GM21360 (cell line): ENCODE measurements at regions not wholly inside any gene's neighbourhood (a gene's known extent, or its start where the extent isn't known, plus 50 kb on each side); places are given as distances from the start of the nearest gene placed in this dataset.
"Not testable (repeated sequence)": the region's sequence is repeated elsewhere in the genome, so short reads cannot be mapped to it uniquely, and the experiment has no call there.

Experiments
- ATAC-seq: cut with Tn5 transposase; IDR thresholded peaks from one replicate; pipeline ENCODE4 v1.9.1; 2021; ENCODE audit warnings: mild to moderate bottlenecking, moderate library complexity; ENCODE audit not compliant: unreplicated experiment

DNA sequence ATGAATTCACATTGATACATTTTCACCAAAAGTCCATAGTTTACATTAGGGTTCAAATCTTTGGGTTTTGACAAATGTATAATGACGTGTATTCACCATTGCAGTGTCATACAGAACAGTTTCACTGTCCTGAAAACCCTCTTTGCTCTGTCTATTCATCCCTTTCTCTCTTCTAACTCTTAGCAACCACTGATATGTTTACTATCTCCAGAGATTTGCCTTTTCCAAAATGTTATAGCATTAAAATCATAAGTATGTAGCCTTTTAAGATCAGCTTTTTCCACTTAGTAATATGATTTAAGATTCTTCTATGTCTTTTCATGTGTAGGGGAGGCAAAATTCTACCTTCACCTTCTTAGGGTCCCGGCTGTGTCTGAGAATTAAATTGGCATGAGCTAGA, 203.8 kb downstream of the TPRG1 start:
- no peak for ATAC-seq

DNA sequence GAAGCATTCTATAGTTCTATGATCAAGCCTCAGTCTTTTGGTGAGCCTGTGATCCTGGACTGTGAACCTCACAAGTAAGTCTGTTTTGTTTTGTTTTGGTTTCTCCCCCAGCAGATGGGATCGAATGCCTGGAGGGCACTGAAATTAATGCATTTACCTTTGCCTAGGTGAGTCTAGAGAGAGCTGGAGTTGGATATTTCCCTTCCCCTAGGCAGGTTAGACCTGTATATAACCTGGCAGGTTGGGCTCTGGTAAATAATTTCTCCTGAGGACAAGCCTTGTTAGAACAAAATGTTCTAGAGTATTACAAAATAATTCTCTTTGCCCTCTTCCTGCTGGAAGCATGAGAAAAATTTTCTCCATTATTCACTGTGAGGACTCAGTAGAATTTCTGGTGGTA, 211.9 kb downstream of the TPRG1 start:
- ATAC-seq: no peak

DNA sequence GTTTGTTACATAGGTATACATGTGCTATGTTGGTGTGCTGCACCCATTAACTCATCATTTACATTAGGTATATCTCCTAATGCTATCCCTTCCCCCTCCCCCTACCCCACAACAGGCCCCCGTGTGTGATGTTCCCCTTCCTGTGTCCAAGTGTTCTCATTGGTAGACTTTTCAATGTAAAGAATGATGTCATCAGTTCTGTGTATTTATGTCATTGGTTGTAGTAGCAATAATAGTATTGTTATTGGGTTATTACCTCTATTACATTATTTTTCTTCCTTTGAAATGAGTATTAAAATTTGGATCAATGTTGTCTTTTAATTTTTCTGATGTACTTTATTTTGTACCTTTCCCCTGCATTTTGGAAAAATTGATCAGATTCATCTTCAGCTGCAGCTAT, 214.1 kb downstream of the TPRG1 start:
- ATAC-seq: not testable (repeated sequence)

DNA sequence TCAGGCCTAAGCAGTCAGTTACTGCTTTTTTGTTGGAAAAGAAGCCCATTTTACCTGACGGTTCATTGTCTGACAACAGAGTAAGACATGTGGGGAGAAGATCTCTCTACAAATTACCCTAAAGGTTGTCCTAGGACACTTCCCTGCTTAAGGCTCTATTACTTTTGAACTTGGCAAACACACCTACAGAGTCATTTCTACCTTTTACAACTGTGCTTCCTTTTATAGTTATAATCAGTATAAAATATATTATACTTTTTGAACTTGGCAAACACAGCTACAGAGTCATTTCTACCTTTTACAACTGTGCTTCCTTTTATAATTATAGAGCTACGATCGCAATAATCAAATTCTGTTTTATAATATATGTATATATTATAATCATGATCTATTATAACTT, 215.0 kb downstream of the TPRG1 start:
- no peak for ATAC-seq

DNA sequence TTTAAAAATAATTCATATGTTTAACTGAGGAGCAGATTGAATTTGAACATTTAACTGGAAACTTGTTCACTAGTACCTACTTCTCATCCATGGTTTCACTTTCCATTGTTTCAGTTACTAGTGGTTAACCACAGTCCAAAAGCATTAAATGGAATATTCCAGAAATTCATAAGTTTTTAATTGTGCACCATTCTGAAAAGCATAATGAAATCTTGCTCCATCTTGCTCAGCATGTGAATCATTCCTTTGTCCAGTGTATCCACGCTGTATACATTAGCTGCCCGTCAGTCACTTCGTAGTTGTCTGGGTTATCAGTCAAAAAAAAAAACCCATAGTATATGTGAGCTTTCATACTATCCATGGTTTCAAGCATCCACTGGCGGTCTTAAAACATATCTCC, 217.6 kb downstream of the TPRG1 start:
- ATAC-seq: no peak

DNA sequence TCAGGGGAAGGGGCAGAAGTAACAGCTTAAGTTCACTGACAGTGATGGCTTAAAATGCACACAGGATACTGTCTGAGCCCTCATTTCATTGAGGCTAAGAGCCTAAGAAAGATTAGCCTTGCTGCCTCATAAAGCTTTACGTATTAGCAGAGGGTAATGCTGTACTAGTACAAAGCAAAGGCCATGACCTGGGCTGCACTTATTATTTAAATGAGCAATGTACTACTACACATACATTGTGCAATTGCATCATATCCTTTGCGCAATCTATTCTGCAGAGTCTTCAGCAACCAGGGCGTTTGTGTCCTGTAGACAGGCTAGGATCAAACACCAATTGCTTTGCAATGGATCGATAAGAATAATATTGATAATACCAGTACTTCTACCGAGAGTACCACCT, 221.8 kb downstream of the TPRG1 start:
- no peak for ATAC-seq

DNA sequence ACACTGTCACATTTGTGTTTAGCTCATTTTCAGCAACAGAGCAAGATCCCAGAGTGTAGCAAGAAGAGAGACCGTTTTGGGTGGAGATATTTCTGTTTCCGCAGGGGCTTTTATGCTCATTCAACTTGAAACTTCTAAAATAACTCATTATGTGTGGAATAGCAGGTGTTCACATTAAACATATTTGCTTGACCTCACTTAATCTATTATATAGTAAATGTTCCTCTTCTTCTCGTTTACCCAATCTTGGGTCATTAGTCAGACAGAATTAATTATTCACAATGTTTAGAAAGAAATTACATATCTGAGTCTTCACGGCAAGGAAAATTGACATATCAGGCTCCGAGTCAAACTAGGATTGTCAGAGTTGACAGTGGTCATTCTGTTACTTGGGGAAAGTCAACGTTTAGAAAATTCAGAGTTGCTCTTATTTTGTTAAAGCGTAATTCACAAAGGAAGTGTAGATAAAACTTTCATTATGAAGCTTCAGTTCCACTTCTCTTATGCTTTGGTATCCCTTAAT, 222.9 kb downstream of the TPRG1 start:
- peak; percentile 89 for ATAC-seq

DNA sequence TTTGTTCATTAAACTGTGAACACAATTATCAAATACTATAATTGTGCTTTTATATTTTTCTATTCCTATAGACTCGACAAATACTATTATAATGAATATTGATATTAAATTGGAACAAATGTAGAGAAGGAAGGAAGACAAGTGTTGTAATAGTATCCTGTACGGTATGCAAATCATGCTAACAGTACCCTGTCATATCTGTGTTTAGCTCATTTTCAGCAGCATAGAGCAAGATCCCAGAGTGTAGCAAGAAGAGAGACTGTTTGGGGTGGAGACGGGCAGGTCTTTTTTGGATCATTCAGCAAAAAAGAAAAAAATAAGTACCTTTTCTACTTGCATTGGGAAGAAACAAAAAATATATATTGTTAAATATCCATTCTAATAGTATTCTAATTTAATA, 224.1 kb downstream of the TPRG1 start:
- ATAC-seq: no peak

DNA sequence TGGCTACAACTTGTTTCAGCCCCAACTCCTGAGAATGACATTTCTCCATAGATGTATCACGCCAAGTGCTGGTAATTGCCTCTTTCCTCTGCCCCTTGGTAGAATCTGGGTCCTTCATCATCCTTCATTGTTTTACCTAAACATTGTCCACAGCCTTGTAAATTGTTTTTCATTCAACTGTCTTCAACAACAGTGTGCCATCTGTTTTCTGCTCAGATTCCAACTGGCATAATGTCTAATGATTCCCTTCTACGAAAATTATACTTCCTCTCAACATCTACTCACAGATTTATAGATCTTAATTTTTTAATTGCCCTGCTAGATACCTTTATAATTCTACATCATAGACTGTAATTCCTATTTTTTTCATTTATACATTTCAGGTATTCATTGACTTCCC, 226.9 kb downstream of the TPRG1 start:
- ATAC-seq: no peak

DNA sequence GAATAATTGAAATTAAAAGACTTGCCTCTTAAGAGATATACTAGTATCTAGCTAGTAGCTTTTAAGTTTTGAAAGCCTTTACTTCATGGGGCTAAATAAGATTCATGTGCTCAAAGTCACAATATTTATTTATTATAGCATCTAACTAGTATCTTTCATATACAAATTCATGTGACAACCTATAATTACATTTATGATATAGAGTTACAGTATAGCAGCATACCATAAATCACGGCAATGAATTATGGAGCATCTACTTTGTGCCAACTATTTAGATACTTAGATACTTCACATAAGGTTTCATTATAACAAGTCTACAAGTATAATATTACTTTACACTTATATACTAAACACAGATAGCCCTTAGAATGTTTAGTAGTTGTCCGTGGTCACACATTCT, 229.4 kb downstream of the TPRG1 start:
- no peak for ATAC-seq

DNA sequence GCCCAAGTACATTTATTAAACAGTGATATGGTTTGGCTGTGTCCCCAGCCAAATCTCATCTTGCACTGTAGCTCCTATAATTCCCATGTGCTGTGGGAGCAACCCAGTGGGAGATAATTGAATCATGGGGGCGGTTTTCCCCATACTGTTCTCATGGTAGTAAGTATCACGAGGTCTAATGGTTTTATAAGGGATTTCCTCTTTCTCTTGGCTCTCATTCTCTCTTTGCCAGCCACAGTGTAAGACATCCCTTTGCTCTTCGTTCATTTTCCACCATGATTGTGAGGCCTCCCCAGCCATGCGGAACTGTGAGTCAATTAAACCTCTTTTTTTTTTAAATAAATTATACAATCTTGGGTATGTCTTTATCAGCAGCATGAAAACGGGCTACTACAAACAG, 228.0 kb upstream of the TP63 start:
- no peak for ATAC-seq

DNA sequence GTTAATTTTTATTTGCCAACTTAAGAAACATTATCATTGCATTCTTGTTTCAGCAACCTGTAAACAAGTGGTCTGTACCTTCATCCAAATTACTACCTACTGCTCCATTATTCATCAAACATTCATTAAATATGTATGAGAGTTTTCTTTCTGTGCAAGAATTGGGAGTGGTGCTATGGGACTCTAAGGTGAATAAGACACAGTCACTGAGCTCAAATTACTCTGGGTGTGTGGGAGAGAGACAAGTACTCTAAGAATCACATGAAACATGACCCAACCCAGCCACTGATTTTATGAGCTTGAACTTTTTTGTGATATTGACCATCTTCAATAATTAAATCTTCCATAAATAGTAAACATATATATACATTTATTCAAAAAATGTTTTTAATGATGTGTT, 227.2 kb upstream of the TP63 start:
- ATAC-seq: no peak

DNA sequence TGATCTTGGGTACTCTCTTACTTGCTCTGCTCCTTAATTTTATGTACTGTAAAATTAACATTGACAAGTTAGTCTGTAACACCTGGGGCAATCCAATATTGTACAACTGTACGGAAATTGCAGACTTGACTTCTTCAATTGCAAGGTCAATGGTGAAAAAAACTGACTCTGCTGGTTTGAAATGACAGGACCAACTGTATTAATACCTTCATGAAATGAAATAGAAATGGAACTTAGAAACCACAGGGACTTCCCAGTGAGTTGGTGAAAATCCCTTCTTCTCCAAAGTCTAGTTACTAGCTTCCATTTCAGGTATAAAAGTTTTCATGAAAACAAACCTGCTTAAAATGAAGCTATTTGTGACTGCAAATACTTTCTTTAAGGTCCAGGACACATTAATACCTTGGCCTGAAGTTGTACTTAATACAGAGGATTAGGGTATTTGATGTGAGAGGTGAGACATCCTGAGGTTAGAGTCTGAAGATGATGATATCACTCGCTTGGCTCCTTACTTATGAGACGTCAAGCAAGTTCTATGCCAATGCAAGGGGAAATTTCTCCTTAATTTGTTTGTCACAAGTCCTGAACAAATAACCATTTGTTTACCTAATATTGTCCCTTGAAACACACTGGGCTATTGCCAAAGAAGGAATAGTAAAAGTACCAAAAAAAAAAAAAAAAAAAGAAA, 226.2 kb upstream of the TP63 start:
- no peak for ATAC-seq

DNA sequence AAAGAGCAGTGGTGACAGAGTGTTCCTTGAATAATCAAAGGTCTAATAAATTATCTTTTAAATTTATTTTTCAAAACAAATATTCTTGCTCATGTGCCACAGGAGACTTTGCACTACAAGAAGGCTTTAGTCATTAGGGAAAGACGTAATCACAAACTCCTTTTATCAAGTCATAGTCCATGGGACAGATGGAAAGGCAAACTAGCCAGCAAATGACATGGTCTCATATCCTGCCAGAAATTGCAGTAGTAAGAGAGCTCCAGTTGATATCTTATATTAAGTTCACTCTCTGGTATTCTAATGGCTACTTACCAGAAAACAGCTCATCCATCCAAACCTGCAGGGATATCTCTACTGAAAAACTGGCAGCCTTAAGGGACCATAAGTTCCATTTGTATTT, 225.0 kb upstream of the TP63 start:
- no peak for ATAC-seq

DNA sequence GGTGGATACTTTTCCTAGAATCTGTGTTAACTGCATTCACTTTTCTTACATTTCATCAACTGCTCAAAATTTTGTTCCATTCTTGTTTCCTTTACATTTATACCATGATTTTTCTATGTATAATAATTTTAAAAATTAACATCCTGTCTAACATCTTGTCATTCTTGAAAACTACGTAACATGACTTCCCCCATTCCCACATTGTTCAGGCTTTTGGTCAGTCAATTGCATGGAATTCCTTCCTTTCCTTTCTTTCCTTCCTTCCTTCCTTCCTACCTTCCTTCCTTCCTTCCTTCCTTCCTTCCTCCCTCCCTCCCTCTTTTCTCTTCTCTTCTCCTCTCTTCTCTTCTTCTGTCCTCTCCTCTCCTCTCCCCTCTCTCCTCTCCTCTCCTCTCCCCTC, 220.7 kb upstream of the TP63 start:
- ATAC-seq: no peak

DNA sequence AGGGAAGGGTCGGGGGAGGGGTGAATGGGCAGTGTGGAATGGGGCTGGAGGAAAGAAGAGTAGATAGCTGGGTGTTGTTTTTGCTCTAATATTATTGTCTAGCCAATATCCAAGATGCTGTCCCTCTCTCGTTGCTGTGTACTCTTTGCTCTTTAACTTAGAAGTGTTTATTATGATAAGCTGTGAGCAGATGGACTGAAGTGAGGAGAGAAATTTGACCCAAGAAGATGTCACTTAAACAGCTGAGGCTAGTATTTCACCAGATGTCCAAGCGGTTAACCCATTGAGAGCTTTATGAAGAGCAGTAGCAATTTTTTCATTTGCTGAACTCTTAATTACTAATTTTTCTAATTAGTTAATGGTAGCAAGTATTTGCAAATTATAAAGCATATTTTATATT, 212.2 kb upstream of the TP63 start:
- ATAC-seq: no peak

DNA sequence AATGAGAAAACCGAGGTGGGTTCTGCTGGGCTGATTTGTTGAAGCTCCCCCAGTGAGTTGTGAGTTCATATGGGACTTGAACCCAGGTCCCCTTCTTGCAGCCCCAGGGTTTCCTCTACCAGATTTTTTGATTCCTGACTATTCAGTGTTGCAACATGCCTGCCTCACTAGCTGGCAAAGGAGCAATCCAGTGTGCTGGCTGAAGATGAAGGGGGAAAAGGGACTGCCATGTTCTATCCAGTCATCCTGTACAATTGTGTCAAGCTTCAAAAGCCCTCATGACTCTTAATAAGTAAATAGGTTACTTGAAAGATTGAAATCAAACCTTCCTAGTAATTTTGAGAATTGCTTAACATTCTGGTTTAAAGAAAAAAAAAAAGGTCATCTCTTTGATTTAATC, 211.5 kb upstream of the TP63 start:
- ATAC-seq: no peak

DNA sequence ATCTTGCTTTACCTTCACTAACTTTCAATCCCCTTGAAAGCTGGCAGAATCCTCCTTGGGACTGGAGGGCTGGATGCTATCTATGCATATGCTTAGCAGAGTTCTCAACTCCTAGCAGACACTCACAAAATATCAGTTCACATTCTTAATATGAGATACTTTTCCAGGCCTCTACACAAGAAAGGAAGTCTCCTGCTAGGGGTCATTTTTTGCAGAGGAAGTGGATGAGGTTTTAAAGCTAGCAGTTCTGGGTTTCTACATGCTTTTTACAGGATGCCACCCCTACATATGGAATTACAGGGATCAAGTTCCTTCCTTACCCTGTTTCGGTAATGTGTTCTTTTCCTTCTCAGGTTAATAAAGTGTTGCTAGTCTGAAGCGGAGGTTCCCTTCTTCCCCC, 206.3 kb upstream of the TP63 start:
- ATAC-seq: no peak

DNA sequence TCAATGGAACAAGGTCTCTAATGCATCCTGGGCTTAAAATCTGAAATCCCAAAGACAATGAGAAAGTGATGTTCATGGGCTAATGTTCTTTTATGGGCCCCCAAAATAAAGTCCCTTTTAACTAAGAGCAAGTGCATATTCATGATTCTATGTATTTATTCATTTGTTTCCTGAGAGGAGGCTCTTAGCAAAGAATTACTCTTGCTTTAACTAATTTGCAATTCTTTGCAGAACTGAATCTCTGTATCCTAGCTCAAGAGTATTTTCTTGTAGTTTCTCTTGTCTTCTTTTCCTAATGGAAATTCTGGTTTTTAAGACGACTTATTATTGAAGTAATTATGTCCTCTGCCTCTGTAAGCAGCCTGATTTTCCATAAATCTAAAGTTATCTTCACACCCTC, 202.2 kb upstream of the TP63 start:
- ATAC-seq: no peak

DNA sequence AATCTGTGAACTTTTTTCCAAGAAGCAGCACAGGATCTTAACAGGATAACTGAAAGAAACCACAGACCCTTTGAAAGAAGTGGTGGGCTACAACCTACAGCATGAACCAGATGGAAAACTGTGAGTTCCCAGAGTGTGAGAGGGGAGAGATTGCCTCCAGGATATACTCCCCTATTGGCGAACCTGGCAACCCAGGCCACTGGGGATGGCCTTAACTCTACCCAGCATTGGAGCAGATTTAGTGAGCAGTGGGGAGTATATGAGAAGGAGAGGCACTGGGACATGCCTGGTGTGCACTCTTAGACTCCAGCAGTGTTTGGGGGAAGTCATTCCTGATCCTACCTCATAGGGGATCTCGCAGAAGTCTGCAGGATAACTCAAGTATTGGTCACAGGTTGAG, 201.0 kb upstream of the TP63 start:
- no peak for ATAC-seq

DNA sequence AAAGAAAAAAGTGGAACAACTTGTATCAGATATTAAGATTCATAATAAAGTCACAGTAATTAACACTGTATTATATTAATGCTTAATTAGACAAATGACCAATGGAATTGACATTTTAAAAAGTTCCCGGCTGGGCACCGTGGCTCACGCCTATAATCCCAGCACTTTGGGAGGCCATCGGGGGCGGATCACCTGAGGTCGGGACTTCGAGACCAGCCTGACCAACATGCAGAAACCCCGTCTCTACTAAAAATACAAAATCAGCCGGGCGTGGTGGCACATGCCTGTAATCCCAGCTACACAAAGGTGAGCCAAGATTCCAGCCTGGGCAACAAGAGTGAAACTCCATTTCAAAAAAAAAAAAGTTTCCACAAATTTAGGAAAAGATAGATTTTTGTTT, 188.9 kb upstream of the TP63 start:
- not testable (repeated sequence) for ATAC-seq

DNA sequence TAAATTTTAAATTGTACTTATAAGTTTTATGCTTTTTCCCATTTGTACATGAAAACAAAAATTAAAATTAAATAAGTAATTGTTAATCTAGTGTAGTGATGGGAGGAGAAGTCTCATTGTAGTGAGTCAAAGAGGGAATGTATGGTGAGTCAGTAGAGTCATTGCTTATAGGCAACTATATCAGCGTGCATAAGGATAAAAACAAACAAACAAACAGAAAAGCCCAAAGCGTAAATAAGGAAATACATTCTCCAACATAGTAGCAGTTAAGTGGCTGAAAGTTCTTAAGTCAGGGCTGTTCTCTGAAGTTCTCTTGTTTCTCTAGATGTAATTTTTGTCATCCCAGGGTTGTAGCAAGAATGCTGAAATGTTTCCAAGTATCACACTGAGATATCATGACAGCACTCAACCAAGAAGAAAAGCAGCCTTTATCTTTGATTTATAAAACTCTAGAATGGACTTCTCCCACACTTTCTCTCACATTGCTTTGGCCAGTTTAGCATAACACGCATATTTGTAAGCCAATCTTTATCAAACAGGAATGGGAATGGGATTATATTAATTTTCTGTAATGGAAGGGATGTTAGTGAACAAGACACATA, 184.1 kb upstream of the TP63 start:
- ATAC-seq: no peak

DNA sequence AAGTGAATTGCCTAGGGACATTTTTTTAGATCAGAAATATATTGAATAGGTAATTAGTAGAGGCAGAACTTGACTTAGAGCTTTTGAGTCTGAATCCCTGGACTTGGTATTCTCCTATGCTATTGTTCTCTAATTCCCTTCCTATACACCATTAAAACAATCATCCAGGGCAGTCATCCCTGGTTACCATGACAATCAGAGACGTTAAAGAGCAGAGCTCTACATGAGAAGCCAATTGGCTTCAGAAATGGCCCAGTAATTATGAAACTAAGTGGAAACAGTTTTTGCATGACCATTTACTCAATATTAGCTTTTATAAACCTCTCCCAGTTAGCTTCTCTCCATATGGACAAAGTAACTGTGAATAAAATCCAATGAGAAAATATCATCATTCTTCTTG, 182.1 kb upstream of the TP63 start:
- ATAC-seq: no peak
